ELR (cell line): ENCODE measurements at regions not wholly inside any gene's neighbourhood (a gene's known extent, or its start where the extent isn't known, plus 50 kb on each side); places are given as distances from the start of the nearest gene placed in this dataset.

Experiments used
- DNase-seq: peaks from one replicate; pipeline ENCODE4 v3.0.0-alpha.2; 2015; ENCODE audit warnings: low read depth

DNA sequence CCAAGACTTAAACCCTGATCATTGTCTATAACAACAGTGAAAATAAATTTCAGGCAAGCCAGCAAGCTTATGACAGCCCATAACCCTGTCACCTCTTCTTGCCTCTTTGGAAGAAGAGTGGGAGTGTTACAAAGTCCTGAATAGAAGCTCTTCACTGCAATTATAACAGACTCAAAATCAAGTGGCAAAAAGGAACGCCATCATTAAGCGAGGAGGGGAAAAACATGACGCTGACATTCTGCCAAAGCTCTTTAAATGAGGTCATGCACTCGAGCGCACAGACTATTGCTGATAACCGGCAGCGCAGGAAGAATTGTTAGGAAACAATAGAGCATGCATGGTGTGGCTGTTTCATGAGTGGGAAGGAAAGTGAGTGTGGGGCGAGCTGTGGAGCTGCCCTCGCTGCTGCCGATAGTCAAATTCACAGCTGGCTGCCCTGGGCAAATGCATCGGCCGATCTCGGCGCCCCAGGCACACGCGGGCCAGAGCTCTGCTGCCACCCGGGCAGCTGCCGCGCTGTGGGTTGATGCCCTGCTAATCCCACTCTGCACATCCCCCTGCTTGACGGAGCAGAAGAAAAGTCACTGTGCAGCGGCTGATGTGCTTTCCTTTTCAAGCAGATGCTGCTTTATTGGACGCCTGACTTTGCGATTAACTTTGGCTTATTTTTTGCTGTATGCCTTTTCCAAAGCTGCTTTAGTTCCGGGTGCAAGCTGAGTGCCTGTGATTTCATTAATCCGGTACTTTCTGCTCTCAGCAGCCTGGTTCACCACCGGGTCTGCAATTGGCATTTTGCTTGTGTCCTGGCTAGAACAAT, 102.4 kb upstream of the ST6GALNAC5 start:
- no peak for DNase-seq

- DNase-seq = no peak
These were observed 100.9 kb upstream of the ST6GALNAC5 start for GRCh38 chr1:76766381-76766780.

GRCh38 chr1:76769911-76770310, 97.4 kb upstream of the ST6GALNAC5 start:
- no peak for DNase-seq

DNA sequence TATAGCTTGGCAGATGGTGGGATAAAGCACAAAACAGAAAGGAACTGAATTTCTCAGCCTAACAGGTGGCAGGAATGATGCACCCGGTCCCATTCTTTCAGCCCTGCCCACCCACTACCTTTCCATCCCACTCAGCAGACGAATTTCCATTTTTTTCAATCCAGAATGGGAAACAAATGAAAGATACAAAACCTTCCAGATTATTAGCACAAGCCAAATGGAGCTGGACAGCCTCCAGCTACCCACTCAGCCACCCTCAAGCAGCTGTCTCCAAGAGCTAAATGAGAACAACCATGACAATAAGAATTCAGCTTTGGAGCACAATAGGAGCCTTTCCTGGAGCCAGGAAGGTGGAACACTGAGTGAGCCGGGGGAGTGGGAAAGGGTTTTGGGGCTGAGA, 96.3 kb upstream of the ST6GALNAC5 start:
- DNase-seq = no peak

GRCh38 chr1:76781447-76781846, 85.8 kb upstream of the ST6GALNAC5 start:
- DNase-seq = no peak

- DNase-seq = no peak
These were observed 84.5 kb upstream of the ST6GALNAC5 start for GRCh38 chr1:76782809-76783208.

GRCh38 chr1:76784502-76784901, 82.8 kb upstream of the ST6GALNAC5 start:
- no peak for DNase-seq

- DNase-seq = peak; percentile 3
These were observed 81.1 kb upstream of the ST6GALNAC5 start for GRCh38 chr1:76786222-76786621.

DNA sequence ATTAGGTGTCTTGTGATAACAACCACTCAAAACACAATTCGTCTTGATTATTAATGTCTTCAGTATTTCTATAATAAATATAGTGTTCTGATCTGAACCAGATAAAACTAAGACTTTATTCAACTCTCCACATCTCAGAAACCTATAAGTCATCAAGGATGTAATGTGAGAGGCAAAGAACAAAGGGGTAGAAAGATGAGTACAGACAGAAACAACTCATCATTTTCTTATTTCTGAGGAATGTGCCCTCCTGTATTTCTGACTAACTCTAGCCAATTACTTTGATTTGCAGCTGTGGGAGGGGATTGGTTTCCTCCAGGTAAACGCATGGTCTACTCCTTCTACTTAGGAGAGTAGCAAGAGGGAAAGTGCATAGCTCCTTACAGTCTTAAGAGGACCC, 73.7 kb upstream of the ST6GALNAC5 start:
- no peak for DNase-seq

GRCh38 chr1:76799700-76800099, 67.6 kb upstream of the ST6GALNAC5 start:
- DNase-seq = no peak

GRCh38 chr1:76802094-76802493, 65.2 kb upstream of the ST6GALNAC5 start:
- DNase-seq = no peak

- no peak for DNase-seq
These were observed 59.6 kb upstream of the ST6GALNAC5 start for GRCh38 chr1:76807543-76808260.
